ENCODE measurements at regions not wholly inside any gene's neighbourhood (a gene's known extent, or its start where the extent isn't known, plus 50 kb on each side); places are given as distances from the start of the nearest gene placed in this dataset.
"Not testable (repeated sequence)": the region's sequence is repeated elsewhere in the genome, so short reads cannot be mapped to it uniquely, and the experiment has no call there.

DNA sequence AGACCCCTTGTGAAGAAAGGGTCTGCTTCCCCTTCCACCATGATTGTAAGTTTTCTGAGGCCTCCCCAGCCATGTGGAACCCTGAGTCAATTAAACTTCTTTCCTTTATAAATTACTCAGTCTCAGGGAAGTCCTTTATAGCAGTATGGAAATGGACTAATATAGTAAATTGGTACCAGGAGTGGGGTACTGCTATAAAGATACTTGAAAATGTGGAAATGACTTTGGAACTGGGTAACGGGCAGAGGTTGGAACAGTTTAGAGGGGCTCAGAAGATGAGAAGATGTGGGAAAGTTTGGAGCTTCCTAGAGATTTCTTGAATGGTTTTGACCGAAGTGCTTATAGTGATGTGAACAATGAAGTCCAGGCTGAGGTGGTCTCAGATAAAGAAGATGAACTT lies 353.5 kb downstream of the ZNF326 start:
- not testable (repeated sequence) for H3K4me3 ChIP-seq (ENCODE audit: low read length); H3K27me3 ChIP-seq (ENCODE audit: control insufficient read depth, insufficient read depth, low read length); H3K27ac ChIP-seq (ENCODE audit: low read length); H3K36me3 ChIP-seq (ENCODE audit: control insufficient read depth, insufficient read depth, low read length); H3K4me1 ChIP-seq (ENCODE audit: control insufficient read depth, insufficient read depth, low read length); H3K9me3 ChIP-seq (replicated peaks; ENCODE audit: control insufficient read depth, low read depth, low read length); DNase-seq
- 92% methylated on average over 2 of the region's 2 CpGs for WGBS (ENCODE audit: insufficient coverage)

GRCh38 chr1:90347366-90347765 lies 352.5 kb downstream of the ZNF326 start:
- Histone ChIP-seq H3K9me3 (replicated peaks; ENCODE audit: control insufficient read depth, low read depth, low read length) (no peaks in the 10 kb centered on the region), H3K4me3 (ENCODE audit: low read length) (no peak overlapping the region), H3K27ac (ENCODE audit: low read length) (no peak overlapping the region), H3K27me3 (ENCODE audit: control insufficient read depth, insufficient read depth, low read length) (no peaks in the 10 kb centered on the region), H3K36me3 (ENCODE audit: control insufficient read depth, insufficient read depth, low read length) (no peaks in the 10 kb centered on the region), H3K4me1 (ENCODE audit: control insufficient read depth, insufficient read depth, low read length) (no peaks in the 10 kb centered on the region)
- no CpG with 5 or more reads among the region's 1 CpG for WGBS (ENCODE audit: insufficient coverage)
- no peak for DNase-seq

DNA sequence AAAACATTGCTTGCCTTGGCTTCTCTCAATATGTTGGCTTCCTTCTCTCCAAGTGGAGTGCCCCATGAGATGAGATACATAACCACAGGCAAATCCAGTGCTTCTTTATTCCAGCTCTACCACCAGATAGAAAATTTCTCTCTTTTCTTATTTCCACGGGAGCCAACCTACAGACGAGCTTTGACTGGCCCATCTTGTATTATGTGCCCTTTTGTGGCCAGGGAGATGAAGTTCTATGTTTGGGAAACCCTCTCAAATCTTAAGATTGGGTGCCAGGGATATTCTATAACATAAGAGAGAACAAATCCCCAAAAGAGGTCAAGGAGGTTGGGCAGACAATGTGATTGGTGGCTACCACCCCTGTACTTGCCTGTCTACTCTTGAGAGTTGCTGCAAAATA lies 351.8 kb downstream of the ZNF326 start:
- Histone ChIP-seq H3K4me3 (ENCODE audit: low read length) (no peak overlapping the region), H3K27ac (ENCODE audit: low read length) (no peak overlapping the region), H3K36me3 (ENCODE audit: control insufficient read depth, insufficient read depth, low read length) (no peaks in the 10 kb centered on the region), H3K27me3 (ENCODE audit: control insufficient read depth, insufficient read depth, low read length) (no peaks in the 10 kb centered on the region), H3K9me3 (replicated peaks; ENCODE audit: control insufficient read depth, low read depth, low read length) (no peaks in the 10 kb centered on the region), H3K4me1 (ENCODE audit: control insufficient read depth, insufficient read depth, low read length) (no peaks in the 10 kb centered on the region)
- no peak for DNase-seq
- WGBS (ENCODE audit: insufficient coverage) = no CpG with 5 or more reads among the region's 2 CpGs

DNA sequence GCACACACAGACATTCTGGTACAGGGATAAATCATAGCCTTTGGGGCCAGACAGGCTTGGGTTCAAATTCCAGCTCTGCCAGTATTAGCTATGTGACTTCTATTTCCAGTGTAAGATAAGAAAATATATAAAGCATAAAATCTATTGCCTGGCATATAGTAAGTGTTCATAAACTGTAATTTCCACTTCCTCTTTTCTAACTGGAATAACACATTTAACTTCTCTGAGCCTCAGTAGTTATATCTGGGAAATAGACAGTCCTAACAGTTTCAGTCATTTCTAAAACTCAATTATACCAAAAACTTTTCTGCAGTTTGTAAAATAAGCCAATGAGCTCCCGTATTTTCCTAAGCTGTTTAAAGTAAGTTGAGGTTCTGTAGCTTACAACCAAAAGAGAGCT lies 351.4 kb downstream of the ZNF326 start:
- Histone ChIP-seq H3K27me3 (ENCODE audit: control insufficient read depth, insufficient read depth, low read length) (no peaks in the 10 kb centered on the region), H3K27ac (ENCODE audit: low read length) (no peak overlapping the region), H3K36me3 (ENCODE audit: control insufficient read depth, insufficient read depth, low read length) (no peaks in the 10 kb centered on the region), H3K9me3 (replicated peaks; ENCODE audit: control insufficient read depth, low read depth, low read length) (no peaks in the 10 kb centered on the region), H3K4me1 (ENCODE audit: control insufficient read depth, insufficient read depth, low read length) (no peaks in the 10 kb centered on the region), H3K4me3 (ENCODE audit: low read length) (no peak overlapping the region)
- DNase-seq = no peak
- WGBS (ENCODE audit: insufficient coverage) = no CpG with 5 or more reads among the region's 1 CpG

- Histone ChIP-seq H3K9me3 (replicated peaks; ENCODE audit: control insufficient read depth, low read depth, low read length) (no peaks in the 10 kb centered on the region), H3K27ac (ENCODE audit: low read length) (no peak overlapping the region), H3K27me3 (ENCODE audit: control insufficient read depth, insufficient read depth, low read length) (no peaks in the 10 kb centered on the region), H3K4me3 (ENCODE audit: low read length) (no peak overlapping the region), H3K36me3 (ENCODE audit: control insufficient read depth, insufficient read depth, low read length) (no peaks in the 10 kb centered on the region), H3K4me1 (ENCODE audit: control insufficient read depth, insufficient read depth, low read length) (no peaks in the 10 kb centered on the region)
- no peak for DNase-seq
- WGBS (ENCODE audit: insufficient coverage) = no CpG with 5 or more reads among the region's 1 CpG
Measured at GRCh38 chr1:90344963-90345730, 350.2 kb downstream of the ZNF326 start.

DNA sequence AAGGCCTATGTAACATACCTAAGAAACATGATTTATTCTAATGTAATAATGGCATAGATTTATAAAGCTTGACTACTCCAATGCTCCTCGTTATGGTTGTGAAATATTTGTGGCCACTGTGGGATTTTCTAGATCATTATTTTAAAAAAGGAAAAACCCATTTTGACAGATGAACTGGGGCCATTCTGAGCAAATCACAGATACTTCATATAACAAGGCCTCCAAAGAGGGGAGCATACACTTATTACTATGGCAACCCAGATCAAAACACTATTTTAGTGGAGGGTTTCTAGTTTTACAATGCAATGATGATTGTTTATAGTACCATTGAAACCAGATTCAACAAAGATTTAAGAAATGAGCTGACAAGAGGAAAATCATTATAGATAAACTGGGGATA lies 346.6 kb downstream of the ZNF326 start:
- Histone ChIP-seq H3K4me3 (ENCODE audit: low read length) (no peak overlapping the region), H3K9me3 (replicated peaks; ENCODE audit: control insufficient read depth, low read depth, low read length) (no peaks in the 10 kb centered on the region), H3K27me3 (ENCODE audit: control insufficient read depth, insufficient read depth, low read length) (no peaks in the 10 kb centered on the region), H3K4me1 (ENCODE audit: control insufficient read depth, insufficient read depth, low read length) (no peaks in the 10 kb centered on the region), H3K27ac (ENCODE audit: low read length) (no peak overlapping the region), H3K36me3 (ENCODE audit: control insufficient read depth, insufficient read depth, low read length) (no peaks in the 10 kb centered on the region)
- no CpG with 5 or more reads among the region's 1 CpG for WGBS (ENCODE audit: insufficient coverage)
- no peak for DNase-seq

- Histone ChIP-seq H3K27ac (ENCODE audit: low read length) (no peak overlapping the region), H3K4me3 (ENCODE audit: low read length) (no peak overlapping the region), H3K27me3 (ENCODE audit: control insufficient read depth, insufficient read depth, low read length) (no peaks in the 10 kb centered on the region), H3K9me3 (replicated peaks; ENCODE audit: control insufficient read depth, low read depth, low read length) (no peaks in the 10 kb centered on the region), H3K4me1 (ENCODE audit: control insufficient read depth, insufficient read depth, low read length) (no peaks in the 10 kb centered on the region), H3K36me3 (ENCODE audit: control insufficient read depth, insufficient read depth, low read length) (no peaks in the 10 kb centered on the region)
- no CpG with 5 or more reads among the region's 2 CpGs for WGBS (ENCODE audit: insufficient coverage)
- no peak for DNase-seq
Measured at GRCh38 chr1:90340606-90341005, 345.7 kb downstream of the ZNF326 start.

DNA sequence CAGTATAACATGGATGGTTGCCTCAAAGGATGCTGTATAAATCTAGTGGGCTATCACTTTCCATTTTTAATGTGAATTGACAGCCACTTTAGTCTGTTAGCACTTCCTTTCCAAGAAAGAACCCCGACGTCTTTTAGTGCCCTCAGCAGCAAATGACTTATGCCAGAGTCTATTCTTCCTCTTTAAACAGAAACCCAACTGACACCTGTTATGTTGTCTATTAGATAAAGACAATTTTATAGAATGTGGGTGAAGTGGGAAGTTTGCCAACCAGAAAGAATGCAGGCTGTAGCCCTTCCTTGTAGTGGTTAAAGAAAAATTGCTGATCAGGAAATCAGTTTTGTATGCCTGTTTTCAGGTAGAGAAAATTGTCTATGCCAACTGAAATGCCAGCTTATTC lies 344.9 kb downstream of the ZNF326 start:
- no peak for DNase-seq

GRCh38 chr1:90336552-90337324 lies 341.8 kb downstream of the ZNF326 start:
- no peaks in the 10 kb centered on the region for H3K27me3 ChIP-seq (ENCODE audit: control insufficient read depth, insufficient read depth, low read length)
- H3K9me3 ChIP-seq (replicated peaks; ENCODE audit: control insufficient read depth, low read depth, low read length) = no peaks in the 10 kb centered on the region
- H3K36me3 ChIP-seq (ENCODE audit: control insufficient read depth, insufficient read depth, low read length) = no peaks in the 10 kb centered on the region
- no peak for DNase-seq
- no CpG with 5 or more reads among the region's 8 CpGs for WGBS (ENCODE audit: insufficient coverage)
- no peaks in the 10 kb centered on the region for H3K4me1 ChIP-seq (ENCODE audit: control insufficient read depth, insufficient read depth, low read length)
- H3K27ac ChIP-seq (ENCODE audit: low read length) = no peak overlapping the region
- H3K4me3 ChIP-seq (ENCODE audit: low read length) = no peak overlapping the region

More for the DNA sequence above, 344.9 kb downstream of the ZNF326 start:
- H3K4me3 ChIP-seq (ENCODE audit: low read length) = no peak overlapping the region
- H3K36me3 ChIP-seq (ENCODE audit: control insufficient read depth, insufficient read depth, low read length) = no peaks in the 10 kb centered on the region
- WGBS (ENCODE audit: insufficient coverage) = no CpG with 5 or more reads among the region's 2 CpGs
- H3K27ac ChIP-seq (ENCODE audit: low read length) = no peak overlapping the region
- no peaks in the 10 kb centered on the region for H3K4me1 ChIP-seq (ENCODE audit: control insufficient read depth, insufficient read depth, low read length)
- H3K27me3 ChIP-seq (ENCODE audit: control insufficient read depth, insufficient read depth, low read length) = no peaks in the 10 kb centered on the region
- no peaks in the 10 kb centered on the region for H3K9me3 ChIP-seq (replicated peaks; ENCODE audit: control insufficient read depth, low read depth, low read length)

- no peak overlapping the region for H3K4me3 ChIP-seq (ENCODE audit: low read length)
- H3K27me3 ChIP-seq (ENCODE audit: control insufficient read depth, insufficient read depth, low read length) = no peaks in the 10 kb centered on the region
- H3K36me3 ChIP-seq (ENCODE audit: control insufficient read depth, insufficient read depth, low read length) = no peaks in the 10 kb centered on the region
- no peaks in the 10 kb centered on the region for H3K4me1 ChIP-seq (ENCODE audit: control insufficient read depth, insufficient read depth, low read length)
- WGBS (ENCODE audit: insufficient coverage) = no CpG with 5 or more reads among the region's 3 CpGs
- H3K9me3 ChIP-seq (replicated peaks; ENCODE audit: control insufficient read depth, low read depth, low read length) = no peaks in the 10 kb centered on the region
- no peak overlapping the region for H3K27ac ChIP-seq (ENCODE audit: low read length)
- no peak for DNase-seq
Measured at GRCh38 chr1:90335558-90335957, 340.6 kb downstream of the ZNF326 start.
